ENCODE measurements at regions not wholly inside any gene's neighbourhood (a gene's known extent, or its start where the extent isn't known, plus 50 kb on each side); places are given as distances from the start of the nearest gene placed in this dataset.
"Not testable (repeated sequence)": the region's sequence is repeated elsewhere in the genome, so short reads cannot be mapped to it uniquely, and the experiment has no call there.

- H3K9me3 Mint-ChIP-seq, result peaks cover 23% of the 10 kb centered on the region
- H3K27ac Mint-ChIP-seq; H3K4me3 Mint-ChIP-seq; intact Hi-C loops (cut with micrococcal nuclease); H3K27me3 Mint-ChIP-seq; H3K4me1 Mint-ChIP-seq (ENCODE audit: low read depth); H3K36me3 Mint-ChIP-seq (ENCODE audit: low read depth): not testable (repeated sequence)
Observed at GRCh38 chr10:64360240-64360639, 839.0 kb downstream of the REEP3 start.

- no peak overlapping the region for H3K27ac Mint-ChIP-seq
- no peak overlapping the region for H3K4me3 Mint-ChIP-seq
- peaks cover 22% of the 10 kb centered on the region for H3K9me3 Mint-ChIP-seq
- intact Hi-C loops (cut with micrococcal nuclease), result no loop called here
- no peaks in the 10 kb centered on the region for H3K27me3 Mint-ChIP-seq
- H3K36me3 Mint-ChIP-seq (ENCODE audit: low read depth), result no peaks in the 10 kb centered on the region
- H3K4me1 Mint-ChIP-seq (ENCODE audit: low read depth), result no peaks in the 10 kb centered on the region
Observed at GRCh38 chr10:64363687-64364086, 842.5 kb downstream of the REEP3 start.

- no peaks in the 10 kb centered on the region for H3K27me3 Mint-ChIP-seq
- H3K36me3 Mint-ChIP-seq (ENCODE audit: low read depth), result no peaks in the 10 kb centered on the region
- peaks cover 2% of the 10 kb centered on the region for H3K9me3 Mint-ChIP-seq
- intact Hi-C loops (cut with micrococcal nuclease), result no loop called here
- no peak overlapping the region for H3K4me3 Mint-ChIP-seq
- H3K27ac Mint-ChIP-seq, result no peak overlapping the region
- no peaks in the 10 kb centered on the region for H3K4me1 Mint-ChIP-seq (ENCODE audit: low read depth)
Observed at GRCh38 chr10:64365663-64366062, 844.5 kb downstream of the REEP3 start.

GRCh38 chr10:64368298-64368697 lies 847.1 kb downstream of the REEP3 start:
- H3K4me3 Mint-ChIP-seq, result no peak overlapping the region
- H3K4me1 Mint-ChIP-seq (ENCODE audit: low read depth), result no peaks in the 10 kb centered on the region
- H3K9me3 Mint-ChIP-seq, result no peaks in the 10 kb centered on the region
- intact Hi-C loops (cut with micrococcal nuclease), result no loop called here
- no peak overlapping the region for H3K27ac Mint-ChIP-seq
- no peaks in the 10 kb centered on the region for H3K36me3 Mint-ChIP-seq (ENCODE audit: low read depth)
- H3K27me3 Mint-ChIP-seq, result no peaks in the 10 kb centered on the region

- Mint-ChIP-seq H3K27ac (no peak overlapping the region), H3K9me3 (no peaks in the 10 kb centered on the region), H3K4me3 (no peak overlapping the region), H3K4me1 (ENCODE audit: low read depth) (no peaks in the 10 kb centered on the region), H3K36me3 (ENCODE audit: low read depth) (no peaks in the 10 kb centered on the region), H3K27me3 (no peaks in the 10 kb centered on the region)
- intact Hi-C loops (cut with micrococcal nuclease), result no loop called here
Observed at GRCh38 chr10:64369885-64370773, 848.9 kb downstream of the REEP3 start.

- Mint-ChIP-seq H3K4me3 (no peak overlapping the region), H3K4me1 (ENCODE audit: low read depth) (no peaks in the 10 kb centered on the region), H3K27me3 (no peaks in the 10 kb centered on the region), H3K9me3 (no peaks in the 10 kb centered on the region), H3K36me3 (ENCODE audit: low read depth) (no peaks in the 10 kb centered on the region), H3K27ac (no peak overlapping the region)
- intact Hi-C loops (cut with micrococcal nuclease), result no loop called here
Observed at GRCh38 chr10:64374346-64374745, 853.1 kb downstream of the REEP3 start.

GRCh38 chr10:64376167-64376566 lies 855.0 kb downstream of the REEP3 start:
- Mint-ChIP-seq H3K9me3 (no peaks in the 10 kb centered on the region), H3K27ac (no peak overlapping the region), H3K4me1 (ENCODE audit: low read depth) (no peaks in the 10 kb centered on the region), H3K36me3 (ENCODE audit: low read depth) (no peaks in the 10 kb centered on the region), H3K4me3 (no peak overlapping the region), H3K27me3 (no peaks in the 10 kb centered on the region)
- intact Hi-C loops (cut with micrococcal nuclease), result no loop called here

GRCh38 chr10:64379898-64380297 lies 858.7 kb downstream of the REEP3 start:
- H3K9me3 Mint-ChIP-seq, result no peaks in the 10 kb centered on the region
- H3K4me3 Mint-ChIP-seq, result no peak overlapping the region
- no peaks in the 10 kb centered on the region for H3K36me3 Mint-ChIP-seq (ENCODE audit: low read depth)
- intact Hi-C loops (cut with micrococcal nuclease), result no loop called here
- no peaks in the 10 kb centered on the region for H3K4me1 Mint-ChIP-seq (ENCODE audit: low read depth)
- no peaks in the 10 kb centered on the region for H3K27me3 Mint-ChIP-seq
- H3K27ac Mint-ChIP-seq, result no peak overlapping the region

- Mint-ChIP-seq H3K4me1 (ENCODE audit: low read depth) (no peaks in the 10 kb centered on the region), H3K27me3 (no peaks in the 10 kb centered on the region), H3K4me3 (no peak overlapping the region), H3K9me3 (peaks cover 9% of the 10 kb centered on the region), H3K36me3 (ENCODE audit: low read depth) (no peaks in the 10 kb centered on the region), H3K27ac (no peak overlapping the region)
- intact Hi-C loops (cut with micrococcal nuclease), result no loop called here
Observed at GRCh38 chr10:64385355-64385754, 864.2 kb downstream of the REEP3 start.

- Mint-ChIP-seq H3K4me1 (ENCODE audit: low read depth) (no peaks in the 10 kb centered on the region), H3K27me3 (no peaks in the 10 kb centered on the region), H3K27ac (no peak overlapping the region), H3K4me3 (no peak overlapping the region), H3K36me3 (ENCODE audit: low read depth) (no peaks in the 10 kb centered on the region), H3K9me3 (no peaks in the 10 kb centered on the region)
- intact Hi-C loops (cut with micrococcal nuclease), result no loop called here
Observed at GRCh38 chr10:64394744-64395143, 873.5 kb downstream of the REEP3 start.

GRCh38 chr10:64396105-64396708 lies 875.0 kb downstream of the REEP3 start:
- no peaks in the 10 kb centered on the region for H3K27me3 Mint-ChIP-seq
- no peaks in the 10 kb centered on the region for H3K9me3 Mint-ChIP-seq
- no peak overlapping the region for H3K4me3 Mint-ChIP-seq
- no peak overlapping the region for H3K27ac Mint-ChIP-seq
- H3K36me3 Mint-ChIP-seq (ENCODE audit: low read depth), result no peaks in the 10 kb centered on the region
- no peaks in the 10 kb centered on the region for H3K4me1 Mint-ChIP-seq (ENCODE audit: low read depth)
- intact Hi-C loops (cut with micrococcal nuclease), result no loop called here

- intact Hi-C loops (cut with micrococcal nuclease), result no loop called here
- no peak overlapping the region for H3K27ac Mint-ChIP-seq
- H3K4me3 Mint-ChIP-seq, result no peak overlapping the region
- no peaks in the 10 kb centered on the region for H3K36me3 Mint-ChIP-seq (ENCODE audit: low read depth)
- H3K9me3 Mint-ChIP-seq, result no peaks in the 10 kb centered on the region
- no peaks in the 10 kb centered on the region for H3K4me1 Mint-ChIP-seq (ENCODE audit: low read depth)
- H3K27me3 Mint-ChIP-seq, result no peaks in the 10 kb centered on the region
Observed at GRCh38 chr10:64397125-64397524, 875.9 kb downstream of the REEP3 start.

GRCh38 chr10:64408391-64409183 lies 887.4 kb downstream of the REEP3 start:
- no peak overlapping the region for H3K4me3 Mint-ChIP-seq
- intact Hi-C loops (cut with micrococcal nuclease), result no loop called here
- no peak overlapping the region for H3K27ac Mint-ChIP-seq
- peaks cover 8% of the 10 kb centered on the region for H3K9me3 Mint-ChIP-seq
- no peaks in the 10 kb centered on the region for H3K27me3 Mint-ChIP-seq
- no peaks in the 10 kb centered on the region for H3K36me3 Mint-ChIP-seq (ENCODE audit: low read depth)
- H3K4me1 Mint-ChIP-seq (ENCODE audit: low read depth), result no peaks in the 10 kb centered on the region

GRCh38 chr10:64409349-64409748 lies 888.1 kb downstream of the REEP3 start:
- intact Hi-C loops (cut with micrococcal nuclease), result no loop called here
- peaks cover 8% of the 10 kb centered on the region for H3K9me3 Mint-ChIP-seq
- no peaks in the 10 kb centered on the region for H3K4me1 Mint-ChIP-seq (ENCODE audit: low read depth)

More at GRCh38 chr10:64409349-64409748, 888.1 kb downstream of the REEP3 start:
- H3K27ac Mint-ChIP-seq, result no peak overlapping the region
- no peaks in the 10 kb centered on the region for H3K36me3 Mint-ChIP-seq (ENCODE audit: low read depth)
- no peaks in the 10 kb centered on the region for H3K27me3 Mint-ChIP-seq
- H3K4me3 Mint-ChIP-seq, result no peak overlapping the region
